ENCODE measurements at regions not wholly inside any gene's neighbourhood (a gene's known extent, or its start where the extent isn't known, plus 50 kb on each side); places are given as distances from the start of the nearest gene placed in this dataset.

GRCh38 chr5:87831499-87831898 is 418.8 kb upstream of the CCNH start:
- Histone ChIP-seq H3K36me3 (ENCODE audit: insufficient read depth, low read length) (no peaks in the 10 kb centered on the region), H3K9me3 (ENCODE audit: low read length) (no peaks in the 10 kb centered on the region), H3K4me1 (ENCODE audit: insufficient read depth, low read length, poor library complexity, severe bottlenecking) (no peaks in the 10 kb centered on the region), H3K4me3 (ENCODE audit: low read depth, low read length, poor library complexity, severe bottlenecking) (no peak overlapping the region), H3K9me2 (ENCODE audit: insufficient read depth, low read length) (no peaks in the 10 kb centered on the region), H2AFZ (ENCODE audit: low read length) (no peak overlapping the region), H4K20me1 (ENCODE audit: insufficient read depth, low read length) (no peaks in the 10 kb centered on the region), H3K4me2 (ENCODE audit: low read length) (no peak overlapping the region), H3K79me2 (ENCODE audit: insufficient read depth, low read depth, low read length) (no peaks in the 10 kb centered on the region), H3K27ac (ENCODE audit: low read depth, low read length, poor library complexity, severe bottlenecking) (no peak overlapping the region)
- ChIA-PET POLR2A (no interaction called here), CTCF (ENCODE audit: unreplicated experiment) (no interaction called here)
- no TSS peak for BruUV-seq (replicated peaks)
- no peak for DNase-seq (ENCODE audit: low spot score)
- TF ChIP-seq CTCF (conservative IDR thresholded peaks at IDR 0.05; ENCODE audit: low read length) (no peak), EZH2phosphoT487 (IDR thresholded peaks at IDR 0.05; ENCODE audit: borderline replicate concordance, low read depth, low read length) (no peak)
- intact Hi-C loops (cut with micrococcal nuclease; ENCODE audit: unreplicated experiment): no loop called here

GRCh38 chr5:87829217-87829551 is 416.5 kb upstream of the CCNH start:
- Histone ChIP-seq H3K79me2 (ENCODE audit: insufficient read depth, low read depth, low read length) (no peaks in the 10 kb centered on the region), H4K20me1 (ENCODE audit: insufficient read depth, low read length) (no peaks in the 10 kb centered on the region), H2AFZ (ENCODE audit: low read length) (no peak overlapping the region), H3K4me1 (ENCODE audit: insufficient read depth, low read length, poor library complexity, severe bottlenecking) (no peaks in the 10 kb centered on the region), H3K9me3 (ENCODE audit: low read length) (no peaks in the 10 kb centered on the region), H3K27ac (ENCODE audit: low read depth, low read length, poor library complexity, severe bottlenecking) (no peak overlapping the region), H3K4me3 (ENCODE audit: low read depth, low read length, poor library complexity, severe bottlenecking) (no peak overlapping the region), H3K9me2 (ENCODE audit: insufficient read depth, low read length) (no peaks in the 10 kb centered on the region), H3K4me2 (ENCODE audit: low read length) (no peak overlapping the region), H3K36me3 (ENCODE audit: insufficient read depth, low read length) (no peaks in the 10 kb centered on the region)
- ChIA-PET CTCF (ENCODE audit: unreplicated experiment) (no interaction called here), POLR2A (no interaction called here)
- no TSS peak for BruUV-seq (replicated peaks)
- TF ChIP-seq EZH2phosphoT487 (IDR thresholded peaks at IDR 0.05; ENCODE audit: borderline replicate concordance, low read depth, low read length) (no peak), CTCF (conservative IDR thresholded peaks at IDR 0.05; ENCODE audit: low read length) (no peak)
- no peak for DNase-seq (ENCODE audit: low spot score)
- intact Hi-C loops (cut with micrococcal nuclease; ENCODE audit: unreplicated experiment): no loop called here

GRCh38 chr5:87828545-87829216 is 416.0 kb upstream of the CCNH start:
- H3K9me3 ChIP-seq (ENCODE audit: low read length): no peaks in the 10 kb centered on the region
- no peak overlapping the region for H2AFZ ChIP-seq (ENCODE audit: low read length)
- DNase-seq (ENCODE audit: low spot score): no peak
- H3K4me2 ChIP-seq (ENCODE audit: low read length): no peak overlapping the region
- no peaks in the 10 kb centered on the region for H3K4me1 ChIP-seq (ENCODE audit: insufficient read depth, low read length, poor library complexity, severe bottlenecking)
- no TSS peak for BruUV-seq (replicated peaks)
- ChIA-PET CTCF (ENCODE audit: unreplicated experiment) (no interaction called here), POLR2A (interaction anchor here (0.7 to 0.8 kb wide), 2 partner anchors 10 to 22 kb away, joined by 3 read pairs; no protein-coding TSS in a partner anchor)
- H3K27ac ChIP-seq (ENCODE audit: low read depth, low read length, poor library complexity, severe bottlenecking): no peak overlapping the region
- H3K9me2 ChIP-seq (ENCODE audit: insufficient read depth, low read length): no peaks in the 10 kb centered on the region
- no peaks in the 10 kb centered on the region for H3K36me3 ChIP-seq (ENCODE audit: insufficient read depth, low read length)
- intact Hi-C loops (cut with micrococcal nuclease; ENCODE audit: unreplicated experiment): no loop called here
- no peak overlapping the region for H3K4me3 ChIP-seq (ENCODE audit: low read depth, low read length, poor library complexity, severe bottlenecking)
- TF ChIP-seq CTCF (conservative IDR thresholded peaks at IDR 0.05; ENCODE audit: low read length) (no peak), EZH2phosphoT487 (IDR thresholded peaks at IDR 0.05; ENCODE audit: borderline replicate concordance, low read depth, low read length) (no peak)
- no peaks in the 10 kb centered on the region for H4K20me1 ChIP-seq (ENCODE audit: insufficient read depth, low read length)
- H3K79me2 ChIP-seq (ENCODE audit: insufficient read depth, low read depth, low read length): no peaks in the 10 kb centered on the region

Data from OCI-LY7 (cell line).